Panc1 (cell line): ENCODE measurements at regions not wholly inside any gene's neighbourhood (a gene's known extent, or its start where the extent isn't known, plus 50 kb on each side); places are given as distances from the start of the nearest gene placed in this dataset.

Experiments
- ATAC-seq: fragments of 200-7000 bp; cut with Tn5 transposase; 2 replicates; pipeline ENCODE4 v1.9.1; 2020; ENCODE audit warnings: mild to moderate bottlenecking, moderate library complexity
- BruUV-seq: library from RNA; stranded (reverse); fragments of 400-500 nt; replicated peaks from 2 replicates; lab custom pipeline; 2021; lab: Mats Ljungman, UMichigan
- CTCF ChIA-PET: fragments of 300-600 bp; sonication (Branson Sonifier 250); formaldehyde crosslinking; loops from one replicate; lab custom pipeline; 2022; ENCODE audit warnings: antibody characterized with exemption; lab: Charles Lee
- POLR2A ChIA-PET: fragments of 300-600 bp; sonication (Branson Sonifier 250); formaldehyde crosslinking; loops from one replicate; lab custom pipeline; 2022; ENCODE audit warnings: antibody characterized with exemption; lab: Charles Lee
- DNase-seq: peaks from one replicate; pipeline ENCODE4 v3.0.0-alpha.2; 2010; ENCODE audit warnings: low read depth, low spot score
- H3K27ac ChIP-seq: 2 replicates; pipeline ENCODE4 v1.5.1; 2011; ENCODE audit warnings: mild to moderate bottlenecking, low read length, inconsistent platforms
- H3K27me3 ChIP-seq: fragments of 200-500 bp; sonication (Bioruptor generic); 2 replicates; pipeline ENCODE4 v1.6.0; 2014; ENCODE audit warnings: low read length, inconsistent platforms; ENCODE audit not compliant: control insufficient read depth, insufficient read depth
- H3K36me3 ChIP-seq: fragments of 200-500 bp; sonication (Bioruptor generic); 2 replicates; pipeline ENCODE4 v1.5.1; 2014; ENCODE audit warnings: inconsistent platforms, mild to moderate bottlenecking, low read length, moderate library complexity; ENCODE audit not compliant: control insufficient read depth, insufficient read depth
- H3K4me1 ChIP-seq: 2 replicates; pipeline ENCODE4 v1.5.1; 2011; ENCODE audit warnings: inconsistent platforms, mild to moderate bottlenecking, low read length, moderate library complexity; ENCODE audit not compliant: control insufficient read depth, insufficient read depth
- H3K4me3 ChIP-seq, 2 experiments: 2 replicates each; pipeline ENCODE4 v1.5.1; 2011 to 2012; ENCODE audit warnings: low read depth in 2 of 2, low read length in 2 of 2, mild to moderate bottlenecking in 2 of 2, inconsistent platforms in 1 of 2, moderate library complexity in 1 of 2
- H3K9me3 ChIP-seq: fragments of 200-500 bp; sonication (Bioruptor generic); 2 replicates; pipeline ENCODE4 v1.5.1; 2014; ENCODE audit warnings: low read depth, mild to moderate bottlenecking, inconsistent platforms, low read length, moderate library complexity; ENCODE audit not compliant: control insufficient read depth, insufficient read depth
- POLR2AphosphoS5 ChIP-seq: IDR thresholded peaks from 2 replicates; pipeline ENCODE4 v1.6.1; 2012; ENCODE audit warnings: mild to moderate bottlenecking, low read depth, low read length, moderate library complexity
- SIN3A ChIP-seq: IDR thresholded peaks from 2 replicates; pipeline ENCODE4 v1.6.1; 2012; ENCODE audit warnings: low read depth, mild to moderate bottlenecking, low read length, moderate library complexity, borderline replicate concordance; ENCODE audit not compliant: insufficient read depth
- TCF7L2 ChIP-seq: IDR thresholded peaks from 2 replicates; pipeline ENCODE4 v1.6.1; 2011; ENCODE audit warnings: mild to moderate bottlenecking, low read depth, low read length, inconsistent platforms
- in situ Hi-C: cut with HindIII; loops from 2 replicates; pipeline ENCODE4 v1.10.0; 2016; ENCODE audit warnings: low sequenced_read_pairs, low pct_unique_long_range_greater_than_20kb
- intact Hi-C: fragments of 100-400 bp; cut with micrococcal nuclease; formaldehyde crosslinking; loops from one replicate; pipeline ENCODE4 v1.10.0; 2022; ENCODE audit not compliant: unreplicated experiment
- TF ChIP-seq, protein P1 (sequence below): fragments of 450-650 bp; IDR thresholded peaks from 2 replicates; pipeline ENCODE4 v1.5.1; 2017; ENCODE audit warnings: mild to moderate bottlenecking
- TF ChIP-seq, protein P2 (sequence below), 2 experiments: IDR thresholded peaks; 2 replicates each; pipeline ENCODE4 v1.6.1; 2011 to 2012; ENCODE audit warnings: low read depth in 2 of 2, control low read depth in 1 of 2, low read length in 1 of 2, mild to moderate bottlenecking in 1 of 2, moderate library complexity in 1 of 2; ENCODE audit not compliant: insufficient read depth in 1 of 2

DNA sequence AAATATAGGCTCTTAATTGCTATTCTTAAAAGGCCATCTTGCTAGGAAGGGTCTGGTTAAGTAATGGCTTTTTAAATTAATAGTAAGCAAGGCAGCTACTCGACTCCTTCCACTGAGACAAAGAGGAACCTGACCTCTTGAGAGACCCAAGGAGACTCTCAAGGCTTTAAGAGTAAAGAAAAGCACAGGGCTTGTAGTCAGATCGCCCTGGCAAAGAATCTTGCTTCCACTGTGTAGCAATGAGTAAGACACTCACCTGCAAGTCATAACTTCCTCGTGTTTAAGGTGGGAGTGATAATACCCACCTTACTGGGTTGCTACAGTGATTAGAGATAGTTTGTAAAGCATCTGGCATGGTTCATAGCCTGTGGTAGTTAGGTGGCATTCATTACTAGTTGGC is 274.5 kb downstream of the TSN start:
- H3K9me3 ChIP-seq = no peaks in the 10 kb centered on the region
- DNase-seq = no peak
- in situ Hi-C loops = no loop called here
- H3K4me3 ChIP-seq = no peak overlapping the region
- H3K4me1 ChIP-seq = peaks cover 3% of the 10 kb centered on the region; the same call in 1 of the 2 replicates
- intact Hi-C loops = no loop called here
- H3K36me3 ChIP-seq = no peaks in the 10 kb centered on the region
- no peak overlapping the region for H3K27ac ChIP-seq
- H3K27me3 ChIP-seq = 0 out of 2 replicates have a peak, but pooled peaks cover 3% of the 10 kb centered on the region
- ChIA-PET CTCF (no interaction called here), POLR2A (no interaction called here)
- BruUV-seq = no TSS peak
- ATAC-seq = no peak
- no peak for TF ChIP-seq POLR2AphosphoS5
- TF ChIP-seq, protein P1, sequence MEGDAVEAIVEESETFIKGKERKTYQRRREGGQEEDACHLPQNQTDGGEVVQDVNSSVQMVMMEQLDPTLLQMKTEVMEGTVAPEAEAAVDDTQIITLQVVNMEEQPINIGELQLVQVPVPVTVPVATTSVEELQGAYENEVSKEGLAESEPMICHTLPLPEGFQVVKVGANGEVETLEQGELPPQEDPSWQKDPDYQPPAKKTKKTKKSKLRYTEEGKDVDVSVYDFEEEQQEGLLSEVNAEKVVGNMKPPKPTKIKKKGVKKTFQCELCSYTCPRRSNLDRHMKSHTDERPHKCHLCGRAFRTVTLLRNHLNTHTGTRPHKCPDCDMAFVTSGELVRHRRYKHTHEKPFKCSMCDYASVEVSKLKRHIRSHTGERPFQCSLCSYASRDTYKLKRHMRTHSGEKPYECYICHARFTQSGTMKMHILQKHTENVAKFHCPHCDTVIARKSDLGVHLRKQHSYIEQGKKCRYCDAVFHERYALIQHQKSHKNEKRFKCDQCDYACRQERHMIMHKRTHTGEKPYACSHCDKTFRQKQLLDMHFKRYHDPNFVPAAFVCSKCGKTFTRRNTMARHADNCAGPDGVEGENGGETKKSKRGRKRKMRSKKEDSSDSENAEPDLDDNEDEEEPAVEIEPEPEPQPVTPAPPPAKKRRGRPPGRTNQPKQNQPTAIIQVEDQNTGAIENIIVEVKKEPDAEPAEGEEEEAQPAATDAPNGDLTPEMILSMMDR = no peak
- no peak for TF ChIP-seq SIN3A
- TF ChIP-seq, protein P2, sequence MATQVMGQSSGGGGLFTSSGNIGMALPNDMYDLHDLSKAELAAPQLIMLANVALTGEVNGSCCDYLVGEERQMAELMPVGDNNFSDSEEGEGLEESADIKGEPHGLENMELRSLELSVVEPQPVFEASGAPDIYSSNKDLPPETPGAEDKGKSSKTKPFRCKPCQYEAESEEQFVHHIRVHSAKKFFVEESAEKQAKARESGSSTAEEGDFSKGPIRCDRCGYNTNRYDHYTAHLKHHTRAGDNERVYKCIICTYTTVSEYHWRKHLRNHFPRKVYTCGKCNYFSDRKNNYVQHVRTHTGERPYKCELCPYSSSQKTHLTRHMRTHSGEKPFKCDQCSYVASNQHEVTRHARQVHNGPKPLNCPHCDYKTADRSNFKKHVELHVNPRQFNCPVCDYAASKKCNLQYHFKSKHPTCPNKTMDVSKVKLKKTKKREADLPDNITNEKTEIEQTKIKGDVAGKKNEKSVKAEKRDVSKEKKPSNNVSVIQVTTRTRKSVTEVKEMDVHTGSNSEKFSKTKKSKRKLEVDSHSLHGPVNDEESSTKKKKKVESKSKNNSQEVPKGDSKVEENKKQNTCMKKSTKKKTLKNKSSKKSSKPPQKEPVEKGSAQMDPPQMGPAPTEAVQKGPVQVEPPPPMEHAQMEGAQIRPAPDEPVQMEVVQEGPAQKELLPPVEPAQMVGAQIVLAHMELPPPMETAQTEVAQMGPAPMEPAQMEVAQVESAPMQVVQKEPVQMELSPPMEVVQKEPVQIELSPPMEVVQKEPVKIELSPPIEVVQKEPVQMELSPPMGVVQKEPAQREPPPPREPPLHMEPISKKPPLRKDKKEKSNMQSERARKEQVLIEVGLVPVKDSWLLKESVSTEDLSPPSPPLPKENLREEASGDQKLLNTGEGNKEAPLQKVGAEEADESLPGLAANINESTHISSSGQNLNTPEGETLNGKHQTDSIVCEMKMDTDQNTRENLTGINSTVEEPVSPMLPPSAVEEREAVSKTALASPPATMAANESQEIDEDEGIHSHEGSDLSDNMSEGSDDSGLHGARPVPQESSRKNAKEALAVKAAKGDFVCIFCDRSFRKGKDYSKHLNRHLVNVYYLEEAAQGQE (IDR thresholded peaks at IDR 0.05; ENCODE audit: insufficient read depth in 1 of 2, low read depth in 2 of 2, low read length in 1 of 2) = no peak
- no peak for TF ChIP-seq TCF7L2

DNA sequence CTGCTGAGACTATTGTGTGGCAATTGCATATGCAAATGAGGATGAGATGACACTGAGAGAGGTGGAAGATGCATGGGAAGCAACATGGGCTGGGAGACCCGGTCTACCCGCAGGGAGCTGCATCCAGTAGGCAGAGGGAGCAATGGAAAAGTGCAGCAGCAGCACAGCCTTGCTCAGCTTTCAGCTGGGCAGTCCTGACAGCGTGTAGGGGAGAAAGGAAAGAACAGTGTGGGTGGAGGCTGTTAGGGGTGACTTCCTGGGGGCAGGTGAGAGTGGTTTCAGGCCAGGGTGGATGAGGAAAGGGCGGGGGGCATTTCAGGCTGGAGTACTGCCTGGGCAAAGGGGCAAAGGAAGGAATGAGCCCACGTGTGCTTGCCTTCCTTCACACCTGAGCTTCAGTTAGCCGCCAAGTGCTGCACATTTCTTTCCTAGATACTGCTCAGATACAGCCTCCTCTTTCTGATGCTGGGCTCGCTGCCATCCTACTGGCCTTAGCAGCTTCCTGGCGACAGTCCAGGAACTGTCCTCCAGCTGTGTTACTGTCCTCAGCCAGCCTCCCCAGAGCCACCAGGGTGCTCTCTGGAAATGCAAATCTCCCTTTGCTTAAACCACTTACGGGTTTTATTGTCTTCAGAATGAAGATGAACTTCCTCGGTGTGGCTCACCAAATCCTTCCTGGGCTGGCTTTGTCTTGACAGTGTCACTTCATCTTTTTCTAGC is 276.3 kb downstream of the TSN start:
- CTCF ChIA-PET = no interaction called here
- POLR2A ChIA-PET = no interaction called here
- ATAC-seq (no peak), DNase-seq (no peak)
- H3K27me3 ChIP-seq = peaks cover 3% of the 10 kb centered on the region; the same call in 1 of the 2 replicates
- no peak overlapping the region for H3K4me3 ChIP-seq
- in situ Hi-C loops (no loop called here), intact Hi-C loops (no loop called here)
- peaks cover 3% of the 10 kb centered on the region; the same call in 1 of the 2 replicates for H3K4me1 ChIP-seq
- TF ChIP-seq, protein P2 (IDR thresholded peaks at IDR 0.05; ENCODE audit: insufficient read depth in 1 of 2, low read depth in 2 of 2, low read length in 1 of 2) = no peak
- no peak for TF ChIP-seq TCF7L2
- TF ChIP-seq SIN3A = no peak
- TF ChIP-seq, protein P1 = no peak
- TF ChIP-seq POLR2AphosphoS5 = no peak
- no peak overlapping the region for H3K27ac ChIP-seq
- no peaks in the 10 kb centered on the region for H3K9me3 ChIP-seq
- H3K36me3 ChIP-seq = no peaks in the 10 kb centered on the region
- BruUV-seq = no TSS peak
